CD14-positive monocyte (primary cell): ENCODE measurements at regions not wholly inside any gene's neighbourhood (a gene's known extent, or its start where the extent isn't known, plus 50 kb on each side); places are given as distances from the start of the nearest gene placed in this dataset.

Source experiments
- DNase-seq, 3 donors: peaks; one replicate each; pipeline ENCODE4 v3.0.0-alpha.2; 2011 to 2022
- H2AFZ ChIP-seq: 2 replicates; pipeline ENCODE4 v1.6.0; 2012; ENCODE audit warnings: mild to moderate bottlenecking, low read depth, low read length, inconsistent platforms; ENCODE audit not compliant: insufficient read depth, poor library complexity, severe bottlenecking
- H3K27ac ChIP-seq, 2 donors: 1 replicate in 1 of 2; 2 replicates in 1 of 2; pipeline ENCODE4 v1.5.1; 2012 to 2013; ENCODE audit warnings: low read length in 2 of 2, control low read depth in 1 of 2, inconsistent platforms in 1 of 2, low read depth in 1 of 2, mild to moderate bottlenecking in 1 of 2
- H3K27me3 ChIP-seq, 2 donors: one replicate each; pipeline versions ENCODE4 v1.6.0 to v1.6.1; 2011 to 2013; ENCODE audit warnings: low read length in 2 of 2; ENCODE audit not compliant: control insufficient read depth in 2 of 2, insufficient read depth in 2 of 2
- H3K36me3 ChIP-seq, 2 donors: replicated peaks in 1 of 2; 1 replicate in 1 of 2; 2 replicates in 1 of 2; pipeline versions ENCODE4 v1.5.1 to v1.6.1; 2012 to 2013; ENCODE audit warnings: low read length in 2 of 2, control low read depth in 1 of 2, inconsistent platforms in 1 of 2, mild to moderate bottlenecking in 1 of 2; ENCODE audit not compliant: insufficient read depth in 2 of 2, control insufficient read depth in 1 of 2
- H3K4me1 ChIP-seq, 2 donors: 1 replicate in 1 of 2; 2 replicates in 1 of 2; pipeline versions ENCODE4 v1.5.1 to v1.6.1; 2012 to 2013; ENCODE audit warnings: low read length in 2 of 2, control low read depth in 1 of 2, inconsistent platforms in 1 of 2, mild to moderate bottlenecking in 1 of 2, moderate library complexity in 1 of 2; ENCODE audit not compliant: insufficient read depth in 2 of 2, control insufficient read depth in 1 of 2
- H3K4me2 ChIP-seq: replicated peaks from 2 replicates; pipeline ENCODE3; 2012; ENCODE audit warnings: low read length, moderate library complexity, mild to moderate bottlenecking; ENCODE audit not compliant: poor library complexity, severe bottlenecking; ENCODE audit errors: extremely low read depth
- H3K4me3 ChIP-seq, 3 experiments: fragments of 200-600 bp in 1 of 3; sonication (generic) in 1 of 3; replicated peaks in 1 of 3; 1 replicate in 2 of 3; 2 replicates in 1 of 3; pipeline ENCODE4 v1.5.1; 2011 to 2013; ENCODE audit warnings: low read length in 3 of 3, mild to moderate bottlenecking in 3 of 3, control low read depth in 2 of 3, low read depth in 2 of 3, inconsistent platforms in 1 of 3, moderate library complexity in 1 of 3
- H3K79me2 ChIP-seq: 2 replicates; pipeline ENCODE4 v1.6.0; 2012; ENCODE audit warnings: mild to moderate bottlenecking, control low read depth, inconsistent platforms, low read length, moderate library complexity; ENCODE audit not compliant: insufficient read depth
- H3K9ac ChIP-seq: 2 replicates; pipeline ENCODE4 v1.6.0; 2017; ENCODE audit warnings: low read length, mild to moderate bottlenecking; ENCODE audit not compliant: insufficient read depth, poor library complexity, severe bottlenecking
- H3K9me3 ChIP-seq, 2 donors: replicated peaks in 1 of 2; 1 replicate in 1 of 2; 2 replicates in 1 of 2; pipeline versions ENCODE4 v1.5.1 to v1.6.1; 2012 to 2013; ENCODE audit warnings: low read length in 2 of 2, control low read depth in 1 of 2; ENCODE audit not compliant: control insufficient read depth in 1 of 2, insufficient read depth in 1 of 2
- H4K20me1 ChIP-seq: 2 replicates; pipeline ENCODE4 v1.6.0; 2012; ENCODE audit warnings: mild to moderate bottlenecking, low read length, control low read depth, moderate library complexity; ENCODE audit not compliant: insufficient read depth
- H3K27ac Mint-ChIP-seq, 7 donors: one replicate each; pipeline ENCODE4 v1.8.0; 2020; ENCODE audit warnings: mild to moderate bottlenecking in 7 of 7, mixed read lengths in 7 of 7, moderate library complexity in 6 of 7, inconsistent platforms in 2 of 7
- H3K27me3 Mint-ChIP-seq, 3 donors: one replicate each; pipeline ENCODE4 v1.8.0; 2021 to 2022; ENCODE audit warnings: low read depth in 3 of 3, mild to moderate bottlenecking in 3 of 3, mixed read lengths in 3 of 3, moderate library complexity in 3 of 3, inconsistent platforms in 1 of 3
- H3K36me3 Mint-ChIP-seq, 2 donors: one replicate each; pipeline ENCODE4 v1.8.0; 2020; ENCODE audit warnings: mixed read lengths in 2 of 2, inconsistent platforms in 1 of 2, mild to moderate bottlenecking in 1 of 2
- H3K4me1 Mint-ChIP-seq: one replicate; pipeline ENCODE4 v1.8.0; 2020; ENCODE audit warnings: mild to moderate bottlenecking, mixed read lengths
- H3K4me3 Mint-ChIP-seq, 2 donors: one replicate each; pipeline ENCODE4 v1.8.0; 2020; ENCODE audit warnings: mild to moderate bottlenecking in 2 of 2, mixed read lengths in 2 of 2, moderate library complexity in 1 of 2
- H3K9me3 Mint-ChIP-seq, 7 donors: one replicate each; pipeline ENCODE4 v1.8.0; 2020 to 2022; ENCODE audit warnings: mixed read lengths in 7 of 7, mild to moderate bottlenecking in 6 of 7, moderate library complexity in 6 of 7, inconsistent platforms in 2 of 7
- CTCF ChIP-seq: fragments of 200-600 bp; IDR thresholded peaks from one replicate; pipeline ENCODE4 v1.8.0; 2022; ENCODE audit warnings: antibody characterized with exemption, mild to moderate bottlenecking
- WGBS: methylation state at CpG from one replicate; pipeline ENCODE4 v1.1.5; 2013; ENCODE audit warnings: missing lambda C conversion rate; ENCODE audit not compliant: insufficient coverage; 5-methylcytosine and 5-hydroxymethylcytosine counted together
- intact Hi-C, 2 donors: fragments of 100-400 bp; cut with micrococcal nuclease; formaldehyde crosslinking; loops; one replicate each; pipeline versions ENCODE4 v1.15.0 to v1.15.1; 2023

- Histone ChIP-seq H3K9ac (no peak overlapping the region), H3K79me2 (no peaks in the 10 kb centered on the region), H3K9me3 (no peaks in the 10 kb centered on the region), H3K4me3 (no peak overlapping the region), H3K4me2 (no peak overlapping the region), H3K36me3 (no peaks in the 10 kb centered on the region), H4K20me1 (no peaks in the 10 kb centered on the region), H3K27me3 (no peaks in the 10 kb centered on the region), H3K27ac (no peak overlapping the region), H3K4me1 (no peaks in the 10 kb centered on the region), H2AFZ (no peak overlapping the region)
- intact Hi-C loops: no loop called here
- Mint-ChIP-seq H3K27ac (no peak overlapping the region), H3K36me3 (no peaks in the 10 kb centered on the region), H3K9me3 (peaks cover 0 to 2% (median 0%) of the 10 kb centered on the region in 7 donors), H3K4me1 (no peaks in the 10 kb centered on the region), H3K27me3 (no peaks in the 10 kb centered on the region), H3K4me3 (no peak overlapping the region)
- no peak for DNase-seq
- no CpG with 5 or more reads among the region's 2 CpGs for WGBS
- TF ChIP-seq CTCF: no peak
Observed at GRCh38 chr11:80293293-80293692, 852.5 kb upstream of the TENM4 start.

GRCh38 chr11:80284946-80285785, 844.3 kb upstream of the TENM4 start:
- Mint-ChIP-seq H3K4me3 (no peak overlapping the region), H3K4me1 (no peaks in the 10 kb centered on the region), H3K27ac (no peak overlapping the region), H3K27me3 (peaks cover 0 to 2% (median 0%) of the 10 kb centered on the region in 3 donors), H3K36me3 (no peaks in the 10 kb centered on the region), H3K9me3 (peaks cover 0 to 6% (median 3%) of the 10 kb centered on the region in 7 donors)
- no peaks in the 10 kb centered on the region for H3K36me3 ChIP-seq
- H3K79me2 ChIP-seq: no peaks in the 10 kb centered on the region
- WGBS: no CpG with 5 or more reads among the region's 3 CpGs
- H3K9ac ChIP-seq: no peak overlapping the region
- H3K4me2 ChIP-seq: no peak overlapping the region
- no peak overlapping the region for H3K27ac ChIP-seq
- intact Hi-C loops: no loop called here
- no peak overlapping the region for H3K4me3 ChIP-seq
- no peaks in the 10 kb centered on the region for H3K27me3 ChIP-seq
- H4K20me1 ChIP-seq: no peaks in the 10 kb centered on the region
- no peak for TF ChIP-seq CTCF
- no peak for DNase-seq
- no peaks in the 10 kb centered on the region for H3K4me1 ChIP-seq
- no peaks in the 10 kb centered on the region for H3K9me3 ChIP-seq
- H2AFZ ChIP-seq: no peak overlapping the region
